ENCODE measurements at regions not wholly inside any gene's neighbourhood (a gene's known extent, or its start where the extent isn't known, plus 50 kb on each side); places are given as distances from the start of the nearest gene placed in this dataset.

DNA sequence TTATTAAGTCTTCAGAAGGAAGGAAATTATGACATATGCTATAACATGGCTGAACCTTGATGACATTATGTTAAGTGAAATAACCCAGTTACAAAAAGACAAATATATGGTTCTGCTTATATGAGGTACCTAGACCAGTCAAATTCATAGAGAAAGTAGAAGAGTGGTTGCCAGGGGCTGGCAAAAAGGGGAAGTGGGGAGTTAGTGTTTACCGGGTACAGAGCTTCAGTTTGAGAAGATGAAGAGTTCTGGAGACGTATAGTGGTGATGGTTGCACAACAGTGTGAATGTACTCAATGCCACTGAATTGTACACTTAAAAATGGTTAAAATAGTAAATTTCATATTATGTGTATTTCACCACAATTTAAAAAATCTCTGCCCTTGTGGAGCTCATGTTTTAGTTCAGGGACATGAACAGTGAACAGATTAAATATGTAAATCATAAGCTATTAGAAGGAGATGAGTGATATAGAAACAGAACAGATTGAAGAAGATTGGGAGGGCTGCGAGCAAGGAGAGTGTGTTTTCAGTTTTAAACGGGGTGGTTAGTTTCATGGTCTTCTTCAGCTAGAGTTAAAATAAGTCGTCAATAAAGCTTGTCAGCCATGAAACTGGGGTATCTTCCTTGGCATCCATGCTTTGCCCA, 355.2 kb downstream of the KCNRG start:
- TF ChIP-seq, protein P1, sequence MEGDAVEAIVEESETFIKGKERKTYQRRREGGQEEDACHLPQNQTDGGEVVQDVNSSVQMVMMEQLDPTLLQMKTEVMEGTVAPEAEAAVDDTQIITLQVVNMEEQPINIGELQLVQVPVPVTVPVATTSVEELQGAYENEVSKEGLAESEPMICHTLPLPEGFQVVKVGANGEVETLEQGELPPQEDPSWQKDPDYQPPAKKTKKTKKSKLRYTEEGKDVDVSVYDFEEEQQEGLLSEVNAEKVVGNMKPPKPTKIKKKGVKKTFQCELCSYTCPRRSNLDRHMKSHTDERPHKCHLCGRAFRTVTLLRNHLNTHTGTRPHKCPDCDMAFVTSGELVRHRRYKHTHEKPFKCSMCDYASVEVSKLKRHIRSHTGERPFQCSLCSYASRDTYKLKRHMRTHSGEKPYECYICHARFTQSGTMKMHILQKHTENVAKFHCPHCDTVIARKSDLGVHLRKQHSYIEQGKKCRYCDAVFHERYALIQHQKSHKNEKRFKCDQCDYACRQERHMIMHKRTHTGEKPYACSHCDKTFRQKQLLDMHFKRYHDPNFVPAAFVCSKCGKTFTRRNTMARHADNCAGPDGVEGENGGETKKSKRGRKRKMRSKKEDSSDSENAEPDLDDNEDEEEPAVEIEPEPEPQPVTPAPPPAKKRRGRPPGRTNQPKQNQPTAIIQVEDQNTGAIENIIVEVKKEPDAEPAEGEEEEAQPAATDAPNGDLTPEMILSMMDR (IDR thresholded peaks at IDR 0.05; ENCODE audit: insufficient read depth, low read depth, low read length), result no peak
- ChIA-PET CTCF (no interaction called here), POLR2A (no interaction called here)
- peaks cover 5% of the 10 kb centered on the region for H3K27me3 ChIP-seq (ENCODE audit: control insufficient read depth, insufficient read depth, low read length)
- H3K36me3 ChIP-seq (ENCODE audit: control insufficient read depth, insufficient read depth, low read length), result no peaks in the 10 kb centered on the region
- DNase-seq (ENCODE audit: low read depth), result no peak
- H3K4me3 ChIP-seq (ENCODE audit: low read depth, low read length), result no peak overlapping the region

DNA sequence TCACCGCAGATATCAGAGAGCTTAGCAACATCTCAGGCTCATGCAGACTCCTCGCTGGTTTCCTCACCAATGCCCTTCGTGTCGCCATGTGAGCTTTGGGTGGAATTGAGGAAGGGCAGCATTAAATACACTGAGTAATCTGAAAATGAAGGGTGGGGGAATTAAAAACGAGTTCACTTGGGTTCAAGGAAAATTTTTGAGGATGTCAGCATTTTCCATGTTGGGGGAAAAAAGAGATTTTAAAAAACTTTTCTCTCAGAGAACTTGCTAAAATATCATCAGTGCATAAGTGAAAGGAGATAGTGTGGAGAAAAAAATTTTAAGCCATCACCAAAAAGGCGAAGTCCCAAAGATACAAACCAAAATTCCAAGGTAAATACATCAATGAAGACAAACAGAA, 359.3 kb downstream of the KCNRG start:
- Histone ChIP-seq H3K36me3 (ENCODE audit: control insufficient read depth, insufficient read depth, low read length) (no peaks in the 10 kb centered on the region), H3K4me3 (ENCODE audit: low read depth, low read length) (no peak overlapping the region), H3K27me3 (ENCODE audit: control insufficient read depth, insufficient read depth, low read length) (peaks cover 4% of the 10 kb centered on the region)
- POLR2A ChIA-PET, result no interaction called here
- CTCF ChIA-PET, result no interaction called here
- TF ChIP-seq, protein P1 (IDR thresholded peaks at IDR 0.05; ENCODE audit: insufficient read depth, low read depth, low read length), result no peak
- no peak for DNase-seq (ENCODE audit: low read depth)

DNA sequence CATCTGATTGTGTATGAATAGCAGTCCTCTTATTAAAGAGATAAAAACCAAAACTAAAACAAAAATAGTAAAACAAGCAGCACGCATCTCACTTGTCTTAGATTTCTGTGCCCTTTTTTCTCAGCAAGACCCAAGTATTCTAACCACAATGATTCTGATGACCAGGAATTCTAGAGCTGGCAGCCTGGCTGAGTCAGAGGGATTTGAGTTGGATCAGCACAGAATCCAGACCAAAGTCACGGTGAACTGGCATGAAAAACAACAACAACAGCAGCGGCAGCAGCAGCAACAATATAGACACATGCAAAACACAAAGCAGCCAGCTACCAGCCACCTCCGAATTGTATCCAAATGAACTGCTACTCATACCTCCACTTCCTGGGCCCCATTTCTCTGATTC, 360.5 kb downstream of the KCNRG start:
- POLR2A ChIA-PET, result no interaction called here
- no peak for DNase-seq (ENCODE audit: low read depth)

DNA sequence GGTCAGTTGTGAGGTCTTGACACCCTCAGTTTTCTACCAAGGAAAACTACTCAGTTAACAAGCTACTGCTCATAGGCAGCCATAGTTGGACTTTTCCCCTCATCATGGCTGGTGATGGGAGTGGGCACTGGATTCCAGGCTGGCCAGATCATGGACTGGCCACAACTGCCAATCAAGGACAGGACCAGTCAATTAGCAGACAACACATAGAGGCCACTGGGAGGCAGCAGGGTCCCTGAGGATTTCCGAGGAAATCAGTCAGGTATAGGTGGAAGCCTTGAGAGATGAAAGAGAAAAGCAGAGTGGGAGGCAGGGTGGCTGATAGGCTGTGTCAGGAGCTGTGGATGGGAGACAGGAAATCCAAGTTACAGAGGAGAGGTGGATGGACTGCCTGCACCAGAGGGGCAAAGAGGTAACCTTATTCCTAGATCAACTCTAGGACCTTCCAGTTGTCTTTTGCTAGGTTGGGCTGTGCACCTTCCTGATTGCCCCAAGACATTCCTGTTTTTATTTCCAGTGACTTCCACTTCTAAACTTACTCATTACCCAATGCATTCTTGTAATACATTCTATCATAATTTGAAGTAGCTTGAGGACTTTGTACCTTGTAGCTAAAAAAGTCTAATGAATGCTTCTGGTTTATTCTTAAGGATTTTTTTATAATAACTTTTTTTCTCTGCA, 361.8 kb downstream of the KCNRG start:
- ChIA-PET CTCF (no interaction called here), POLR2A (no interaction called here)
- no peak for DNase-seq (ENCODE audit: low read depth)
- no peaks in the 10 kb centered on the region for H3K36me3 ChIP-seq (ENCODE audit: control insufficient read depth, insufficient read depth, low read length)
- peaks cover 3% of the 10 kb centered on the region for H3K27me3 ChIP-seq (ENCODE audit: control insufficient read depth, insufficient read depth, low read length)
- TF ChIP-seq, protein P1 (IDR thresholded peaks at IDR 0.05; ENCODE audit: insufficient read depth, low read depth, low read length), result no peak
- H3K4me3 ChIP-seq (ENCODE audit: low read depth, low read length), result no peak overlapping the region

More for the DNA sequence above, 360.5 kb downstream of the KCNRG start:
- TF ChIP-seq, protein P1 (IDR thresholded peaks at IDR 0.05; ENCODE audit: insufficient read depth, low read depth, low read length), result no peak
- CTCF ChIA-PET, result interaction anchor here (1.3 kb wide), 1 partner anchor 11 kb away, joined by 3 read pairs; no protein-coding TSS in a partner anchor
- H3K36me3 ChIP-seq (ENCODE audit: control insufficient read depth, insufficient read depth, low read length), result no peaks in the 10 kb centered on the region
- H3K4me3 ChIP-seq (ENCODE audit: low read depth, low read length), result no peak overlapping the region
- H3K27me3 ChIP-seq (ENCODE audit: control insufficient read depth, insufficient read depth, low read length), result peaks cover 3% of the 10 kb centered on the region

DNA sequence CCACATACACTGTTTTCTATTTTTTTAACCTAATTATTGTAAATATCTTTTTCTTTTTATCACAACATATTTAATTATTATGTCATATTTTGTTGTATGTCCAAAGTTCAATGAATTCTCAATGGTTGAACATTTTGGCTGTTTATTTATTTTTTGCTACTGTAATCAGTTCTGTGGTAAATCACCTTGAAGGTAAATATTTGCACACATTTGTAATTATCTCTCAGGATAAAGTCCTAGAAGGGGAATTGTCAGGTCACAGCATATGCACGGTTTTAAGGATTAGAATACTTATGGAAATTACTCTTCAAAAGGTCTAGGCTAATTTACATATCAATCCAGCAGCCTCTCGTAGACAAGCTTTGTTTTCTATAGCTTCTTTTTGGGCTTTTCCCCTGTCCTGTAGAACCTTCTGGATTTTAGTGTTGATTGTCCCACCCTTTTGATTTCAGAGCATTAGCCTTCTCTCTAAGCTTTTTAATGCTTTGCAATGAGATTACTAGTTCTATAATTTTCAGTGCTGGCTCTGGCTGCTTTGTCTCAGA, 362.6 kb downstream of the KCNRG start:
- ChIA-PET POLR2A (no interaction called here), CTCF (no interaction called here)
- DNase-seq (ENCODE audit: low read depth), result no peak
- H3K4me3 ChIP-seq (ENCODE audit: low read depth, low read length), result no peak overlapping the region
- H3K27me3 ChIP-seq (ENCODE audit: control insufficient read depth, insufficient read depth, low read length), result peaks cover 3% of the 10 kb centered on the region
- TF ChIP-seq, protein P1 (IDR thresholded peaks at IDR 0.05; ENCODE audit: insufficient read depth, low read depth, low read length), result no peak
- no peaks in the 10 kb centered on the region for H3K36me3 ChIP-seq (ENCODE audit: control insufficient read depth, insufficient read depth, low read length)

All from BJ (cell line).